Neural cell (in vitro differentiated cells): ENCODE measurements at regions not wholly inside any gene's neighbourhood (a gene's known extent, or its start where the extent isn't known, plus 50 kb on each side); places are given as distances from the start of the nearest gene placed in this dataset.

ENCODE experiments used
- CTCF ChIP-seq: fragments of 450-650 bp; IDR thresholded peaks from 2 replicates; pipeline ENCODE4 v1.5.1; 2014; ENCODE audit warnings: antibody characterized with exemption, mild to moderate bottlenecking, moderate library complexity; ENCODE audit not compliant: poor library complexity, severe bottlenecking
- EP300 ChIP-seq: fragments of 450-650 bp; conservative IDR thresholded peaks from 2 replicates; pipeline ENCODE4 v1.6.1; 2014; ENCODE audit warnings: antibody characterized with exemption, mild to moderate bottlenecking, moderate library complexity; ENCODE audit not compliant: poor library complexity, severe bottlenecking
- EZH2 ChIP-seq: fragments of 200-600, 300-800 bp; shearing (Covaris generic), sonication (generic); IDR thresholded peaks from 2 replicates; pipeline ENCODE4 v1.6.1; 2014; ENCODE audit warnings: antibody characterized with exemption, low read length, borderline replicate concordance, mild to moderate bottlenecking; ENCODE audit not compliant: insufficient read depth, poor library complexity, severe bottlenecking
- MXI1 ChIP-seq: fragments of 450-650 bp; conservative IDR thresholded peaks from 2 replicates; pipeline ENCODE4 v1.6.1; 2014; ENCODE audit warnings: antibody characterized with exemption, mild to moderate bottlenecking; ENCODE audit not compliant: poor library complexity, severe bottlenecking
- POLR2AphosphoS5 ChIP-seq: IDR thresholded peaks from 2 replicates; pipeline ENCODE4 v1.6.1; 2012
- RAD21 ChIP-seq: fragments of 450-650 bp; conservative IDR thresholded peaks from 2 replicates; pipeline ENCODE4 v1.6.1; 2014; ENCODE audit warnings: antibody characterized with exemption, mild to moderate bottlenecking, moderate library complexity
- REST ChIP-seq: IDR thresholded peaks from 2 replicates; pipeline ENCODE4 v1.6.1; 2012; ENCODE audit warnings: borderline replicate concordance
- SMC3 ChIP-seq: fragments of 450-650 bp; conservative IDR thresholded peaks from 2 replicates; pipeline ENCODE4 v1.6.1; 2014; ENCODE audit warnings: antibody characterized with exemption, mild to moderate bottlenecking, moderate library complexity; ENCODE audit not compliant: poor library complexity
- TAF1 ChIP-seq: IDR thresholded peaks from 2 replicates; pipeline ENCODE4 v1.6.1; 2012; ENCODE audit warnings: low read depth

DNA sequence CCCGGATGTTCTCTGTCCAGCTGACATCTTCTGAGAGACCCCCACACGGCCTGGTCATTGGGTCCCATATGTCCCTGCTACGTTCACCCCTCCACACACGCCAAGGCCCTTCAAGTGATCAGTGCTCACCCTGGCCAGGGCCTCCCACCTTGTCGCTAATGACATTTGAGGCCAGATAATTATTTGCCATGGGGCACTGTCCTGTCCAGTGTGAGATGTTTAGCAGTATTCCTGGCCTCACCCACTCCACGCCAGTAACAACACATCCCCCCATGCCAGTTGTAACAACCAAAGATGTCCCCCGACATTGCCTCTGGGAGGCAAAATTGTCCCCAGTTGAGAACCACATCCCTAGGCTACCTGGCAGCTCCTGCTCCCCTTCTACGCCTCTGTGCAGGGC is 49.9 kb upstream of the NANOS1 start:
- TF ChIP-seq CTCF (no peak), POLR2AphosphoS5 (no peak), EZH2 (no peak), REST (no peak), EP300 (no peak), TAF1 (no peak), SMC3 (no peak), RAD21 (no peak), MXI1 (no peak)
